GM21786 (cell line): ENCODE measurements at regions not wholly inside any gene's neighbourhood (a gene's known extent, or its start where the extent isn't known, plus 50 kb on each side); places are given as distances from the start of the nearest gene placed in this dataset.
A peak's percentile ranks its signal among the peaks of the same experiment; 100 is the strongest.
"Not testable (repeated sequence)": the region's sequence is repeated elsewhere in the genome, so short reads cannot be mapped to it uniquely, and the experiment has no call there.

Experiments
- ATAC-seq: cut with Tn5 transposase; IDR thresholded peaks from one replicate; pipeline ENCODE4 v1.9.1; 2021; ENCODE audit not compliant: unreplicated experiment

DNA sequence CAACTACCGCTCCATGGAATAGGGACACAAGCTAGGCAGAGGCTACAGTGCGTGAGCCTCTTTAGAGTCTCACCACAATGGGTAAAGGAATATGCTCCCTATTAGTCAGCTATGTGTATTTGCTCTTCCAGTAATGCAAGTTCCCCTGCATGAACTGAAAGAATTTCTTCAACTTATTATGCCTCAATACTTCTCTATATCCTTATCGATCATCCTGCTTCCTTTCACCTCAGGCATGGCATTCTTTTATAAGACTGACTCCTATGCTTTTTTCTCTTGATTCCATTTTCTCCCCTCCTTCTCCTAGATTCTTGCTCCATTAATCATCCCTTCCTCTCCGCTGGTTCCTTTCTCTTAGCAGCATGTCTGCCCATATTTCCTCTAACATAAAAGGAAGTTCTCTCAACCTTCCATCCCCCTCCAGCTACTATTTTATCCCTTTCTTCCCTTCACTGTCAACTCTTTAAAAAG lies 94.5 kb upstream of the CPM start:
- ATAC-seq = no peak

GRCh38 chr12:69028941-69029729 lies 96.2 kb upstream of the CPM start:
- ATAC-seq = no peak

DNA sequence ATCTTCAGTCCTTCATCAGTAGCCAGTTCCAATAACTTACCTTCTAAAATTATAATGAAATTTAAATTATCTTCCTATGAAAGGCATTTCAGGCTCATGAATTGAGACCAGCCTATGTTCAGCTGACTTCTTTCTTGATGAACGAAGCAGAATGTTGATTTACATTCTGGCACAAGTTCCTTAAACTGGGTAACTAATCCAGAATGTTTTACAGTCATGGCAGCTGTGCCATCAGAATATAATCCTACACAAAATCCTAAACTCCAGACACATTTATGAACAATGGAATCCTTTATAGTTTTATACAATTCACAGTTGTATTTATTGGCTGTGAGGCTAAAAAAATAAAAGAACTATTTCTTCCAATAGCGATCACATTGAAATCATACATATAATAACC lies 97.3 kb upstream of the CPM start:
- ATAC-seq = no peak

DNA sequence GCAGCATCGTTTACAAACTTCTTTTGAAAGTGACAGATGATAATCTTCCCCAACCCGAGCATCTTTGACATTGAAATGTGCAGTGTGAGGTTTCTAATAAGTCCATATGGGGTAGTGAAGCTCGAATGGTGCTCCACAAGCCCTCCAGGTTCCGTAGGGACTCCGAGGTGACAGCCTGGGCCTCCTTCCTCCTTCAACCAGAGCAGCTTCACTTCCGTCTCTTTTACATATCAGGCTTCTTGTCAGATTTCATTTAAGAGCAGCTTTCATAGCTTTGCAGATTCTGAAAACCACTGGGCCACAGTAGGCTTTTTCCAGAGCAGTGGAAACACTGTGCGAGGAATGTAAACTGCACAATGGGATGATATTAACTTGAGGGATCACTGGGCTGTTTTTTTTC lies 103.6 kb upstream of the CPM start:
- no peak for ATAC-seq

- no peak for ATAC-seq
These were observed 104.0 kb upstream of the CPM start for GRCh38 chr12:69036999-69037398.

DNA sequence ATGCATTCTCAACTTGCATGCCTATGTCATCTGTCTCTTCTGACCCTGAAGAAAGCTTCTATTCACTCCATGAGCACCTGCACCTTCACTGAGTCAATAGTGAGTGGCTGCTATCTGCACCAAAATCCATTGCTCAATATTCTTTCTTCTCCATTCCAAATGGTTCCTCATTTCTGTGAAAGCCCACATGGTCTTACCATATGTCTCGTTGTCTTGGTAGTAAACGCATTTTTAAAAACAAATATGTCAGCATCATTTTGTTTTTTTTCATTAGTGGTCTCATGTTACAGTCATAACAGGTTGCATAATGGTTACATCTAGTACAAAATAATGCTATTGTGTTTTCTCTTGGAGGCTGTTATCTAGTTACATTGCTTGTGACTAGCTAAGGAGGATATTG lies 106.9 kb upstream of the CPM start:
- ATAC-seq = no peak

GRCh38 chr12:69042557-69042956 lies 109.6 kb upstream of the CPM start:
- no peak for ATAC-seq

DNA sequence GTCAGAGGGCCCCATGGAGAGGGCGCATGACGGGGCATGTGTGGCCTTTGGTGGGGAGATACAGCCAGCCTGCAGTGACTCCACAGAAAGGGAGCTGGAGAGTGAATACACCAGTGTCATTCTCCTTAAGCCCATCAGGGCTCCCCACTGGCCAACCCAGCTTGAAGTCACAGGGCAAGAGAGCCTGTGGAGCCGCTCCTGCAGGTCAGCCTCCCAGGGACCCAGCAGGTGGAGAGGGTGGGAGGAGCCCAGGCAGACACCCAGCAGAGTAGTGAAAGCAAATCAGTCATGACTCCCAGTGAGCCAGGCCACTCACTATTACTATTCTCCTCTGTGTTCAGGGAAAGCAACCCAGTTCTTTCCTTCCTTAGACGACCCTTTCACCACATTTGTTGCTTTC lies 110.0 kb upstream of the CPM start:
- no peak for ATAC-seq

GRCh38 chr12:69044887-69045286 lies 111.9 kb upstream of the CPM start:
- ATAC-seq = no peak

DNA sequence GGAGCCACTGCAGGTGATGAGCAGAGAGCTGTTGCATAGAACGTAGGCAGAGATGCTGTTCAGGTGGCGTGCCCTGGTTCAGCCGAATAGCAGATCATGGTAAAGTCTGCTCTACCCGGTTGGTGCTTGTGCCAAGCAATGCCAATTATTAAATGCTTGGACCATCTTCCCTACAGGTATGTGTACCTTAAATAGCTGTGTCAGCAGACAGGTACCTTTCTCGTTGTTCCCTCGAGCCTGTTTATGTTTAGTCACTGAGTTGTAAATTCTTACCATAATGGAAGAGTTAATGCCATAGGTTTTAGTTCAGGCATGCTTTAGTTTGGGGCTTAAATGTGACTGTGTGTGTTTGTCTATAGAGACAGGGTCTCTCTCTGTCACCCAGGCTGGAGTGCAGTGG lies 112.5 kb upstream of the CPM start:
- ATAC-seq = no peak

- ATAC-seq = no peak
These were observed 113.4 kb upstream of the CPM start for GRCh38 chr12:69046363-69046762.

DNA sequence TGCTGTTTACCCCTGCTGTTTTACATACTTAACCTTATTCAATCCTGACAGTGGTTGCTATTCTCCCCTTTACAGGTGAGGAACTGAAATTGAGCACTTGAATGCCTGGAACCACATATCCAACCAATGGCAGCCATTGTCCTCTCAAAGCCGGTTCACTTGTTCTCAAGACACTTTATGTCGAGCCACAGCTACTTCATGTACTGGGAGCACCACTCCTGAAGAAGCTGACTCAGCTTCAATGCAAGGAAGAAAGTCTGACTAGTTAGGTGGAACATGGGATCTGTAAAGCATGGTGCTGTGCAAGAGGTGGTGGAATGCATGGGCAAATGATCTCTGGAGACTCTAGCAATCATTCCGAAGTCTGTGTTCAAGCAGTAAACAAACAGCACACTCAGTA lies 113.9 kb upstream of the CPM start:
- no peak for ATAC-seq

DNA sequence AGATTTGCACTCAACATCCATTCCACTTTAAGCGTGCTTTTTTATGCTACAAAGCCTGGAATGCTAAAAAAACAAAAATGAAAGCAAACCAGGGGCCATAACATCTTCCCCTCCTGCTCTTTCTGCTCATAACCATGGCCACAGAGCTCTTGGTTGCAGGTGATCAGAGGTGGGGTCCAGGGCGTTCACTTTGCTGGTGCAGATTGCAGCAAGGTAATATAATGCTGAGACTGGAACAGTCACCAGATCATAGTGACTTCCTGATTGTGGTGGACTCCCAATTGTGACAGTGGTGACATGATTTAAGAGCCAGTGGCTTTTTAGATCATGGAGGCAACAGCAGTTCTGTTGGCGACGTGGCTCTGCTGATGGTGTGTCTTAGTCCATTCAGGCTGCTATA lies 115.0 kb upstream of the CPM start:
- no peak for ATAC-seq

GRCh38 chr12:69049855-69050254 lies 116.9 kb upstream of the CPM start:
- ATAC-seq = not testable (repeated sequence)

DNA sequence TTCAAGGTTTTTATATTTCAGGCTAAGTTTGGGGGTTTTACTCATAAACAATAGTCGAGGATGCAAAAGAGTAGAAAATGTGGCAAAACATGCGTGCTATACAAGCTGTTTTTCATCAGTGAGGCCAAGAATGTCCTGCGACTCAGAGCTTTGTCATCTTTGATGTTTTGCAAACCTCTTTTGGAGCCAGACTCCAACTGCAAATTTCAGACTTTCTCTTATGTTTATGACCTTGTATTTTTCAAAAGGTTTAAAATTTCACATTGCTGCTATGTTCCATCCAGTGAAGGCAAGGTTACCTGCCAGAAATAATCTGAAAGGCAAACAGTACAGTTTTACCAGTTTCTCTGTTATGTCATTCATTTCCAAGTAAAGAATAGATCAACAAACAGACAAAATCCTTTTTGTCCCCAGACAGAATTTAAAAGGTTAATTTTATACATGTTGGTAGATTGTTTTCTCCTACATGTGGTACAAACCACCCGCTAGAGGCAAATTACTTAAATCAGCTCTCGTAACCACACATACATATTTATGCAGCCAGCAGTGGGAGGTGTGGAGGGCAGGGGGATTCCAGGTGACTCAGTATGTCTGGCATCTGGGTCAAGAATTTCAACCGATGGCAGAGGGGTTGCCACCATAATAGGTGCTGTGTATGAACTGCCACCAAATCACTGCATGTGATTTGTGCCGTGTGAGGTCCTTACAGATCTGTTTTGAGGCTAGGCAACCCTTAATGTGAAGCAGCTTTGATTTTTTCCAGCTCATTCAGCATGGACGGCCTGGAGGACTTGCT lies 119.8 kb upstream of the CPM start:
- peak; percentile 87 for ATAC-seq

DNA sequence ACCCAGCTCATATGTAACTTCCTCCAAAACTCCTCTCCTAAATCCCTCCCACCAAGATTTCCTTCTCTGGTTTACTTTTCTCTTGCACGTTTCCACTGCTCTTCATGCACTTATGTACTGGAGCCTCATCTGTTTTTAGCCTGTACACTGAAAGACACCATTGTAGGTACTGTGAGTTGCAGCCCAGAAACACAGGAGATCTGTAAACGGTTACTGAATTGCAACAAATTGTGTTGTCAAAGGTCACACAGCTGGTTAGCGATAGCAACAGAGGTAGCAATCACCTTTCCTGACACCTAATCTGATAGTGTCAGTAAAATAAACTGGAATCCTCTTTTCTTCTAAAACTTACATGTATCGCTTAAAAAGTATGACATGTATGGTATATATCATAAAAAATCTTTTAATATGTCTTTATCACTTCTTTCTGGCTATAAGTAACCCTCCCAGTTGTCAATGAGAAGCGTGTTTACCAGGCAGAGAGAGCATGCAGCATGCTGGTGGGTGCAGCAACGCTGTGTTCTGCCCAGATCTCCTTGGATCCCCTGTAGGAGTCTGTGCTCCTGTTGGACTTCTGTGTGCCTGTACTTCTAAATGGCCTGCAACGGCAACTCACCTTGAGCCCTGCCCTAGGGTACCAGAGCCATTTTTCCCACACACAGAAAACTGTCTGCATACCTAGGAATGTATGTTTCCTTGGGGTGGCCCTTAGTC lies 121.5 kb upstream of the CPM start:
- ATAC-seq = no peak

DNA sequence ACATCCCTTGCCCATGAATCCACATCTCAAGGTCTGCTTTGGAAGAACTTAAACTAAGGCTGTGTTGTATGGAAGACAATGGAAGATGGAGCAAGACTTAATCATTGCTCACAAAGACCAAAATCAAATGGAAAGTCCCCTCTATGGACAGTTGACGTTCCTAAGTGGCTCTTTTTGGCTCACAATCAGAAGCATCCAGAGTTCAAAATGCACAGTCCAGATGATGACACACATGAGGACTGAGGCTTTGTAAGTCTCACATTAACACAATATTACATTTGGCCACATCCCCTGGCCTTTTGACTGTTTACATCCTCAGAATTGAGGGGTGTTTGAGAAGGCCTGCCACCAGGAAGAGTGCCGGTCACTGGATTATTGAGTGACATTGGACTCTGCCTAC lies 122.3 kb upstream of the CPM start:
- no peak for ATAC-seq

GRCh38 chr12:69055706-69056105 lies 122.7 kb upstream of the CPM start:
- no peak for ATAC-seq

DNA sequence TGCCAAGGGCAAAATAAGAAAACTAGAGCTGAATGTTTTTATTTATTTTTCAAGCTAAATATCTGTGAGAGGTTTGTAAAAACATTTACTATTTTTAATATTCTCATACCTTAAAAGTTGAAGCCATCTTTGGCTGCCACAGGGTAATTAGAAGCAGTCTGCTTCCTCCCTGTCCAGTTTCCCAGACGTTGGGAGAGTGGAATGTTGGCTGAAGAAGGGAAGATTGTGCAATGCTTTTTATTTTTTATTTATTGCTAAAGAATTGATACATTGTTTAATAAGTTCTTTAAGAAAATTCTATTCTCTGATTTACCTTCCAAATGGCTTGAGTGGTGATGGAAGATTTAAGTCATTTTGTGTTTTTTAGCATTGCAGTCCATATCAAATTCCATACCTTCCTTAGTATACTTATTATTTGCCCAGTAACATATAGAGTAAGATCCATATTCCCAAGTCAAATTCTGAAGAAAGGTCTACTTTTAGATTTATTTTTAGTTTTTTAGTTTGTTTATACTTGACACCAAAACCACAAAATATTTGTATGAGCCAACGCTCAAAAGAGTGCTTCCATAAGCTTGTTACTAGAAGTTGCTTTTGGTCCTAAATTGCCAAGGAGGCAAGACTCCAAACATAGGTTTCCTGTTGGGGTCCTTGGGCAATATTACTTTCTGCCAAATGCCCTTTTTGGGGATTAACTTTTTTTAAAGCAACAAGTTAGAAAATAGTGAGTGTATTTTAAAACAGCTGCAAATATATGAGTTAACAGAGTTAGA lies 124.0 kb upstream of the CPM start:
- no peak for ATAC-seq

GRCh38 chr12:69057742-69058141 lies 124.8 kb upstream of the CPM start:
- no peak for ATAC-seq
